ENCODE measurements at regions not wholly inside any gene's neighbourhood (a gene's known extent, or its start where the extent isn't known, plus 50 kb on each side); places are given as distances from the start of the nearest gene placed in this dataset.

DNA sequence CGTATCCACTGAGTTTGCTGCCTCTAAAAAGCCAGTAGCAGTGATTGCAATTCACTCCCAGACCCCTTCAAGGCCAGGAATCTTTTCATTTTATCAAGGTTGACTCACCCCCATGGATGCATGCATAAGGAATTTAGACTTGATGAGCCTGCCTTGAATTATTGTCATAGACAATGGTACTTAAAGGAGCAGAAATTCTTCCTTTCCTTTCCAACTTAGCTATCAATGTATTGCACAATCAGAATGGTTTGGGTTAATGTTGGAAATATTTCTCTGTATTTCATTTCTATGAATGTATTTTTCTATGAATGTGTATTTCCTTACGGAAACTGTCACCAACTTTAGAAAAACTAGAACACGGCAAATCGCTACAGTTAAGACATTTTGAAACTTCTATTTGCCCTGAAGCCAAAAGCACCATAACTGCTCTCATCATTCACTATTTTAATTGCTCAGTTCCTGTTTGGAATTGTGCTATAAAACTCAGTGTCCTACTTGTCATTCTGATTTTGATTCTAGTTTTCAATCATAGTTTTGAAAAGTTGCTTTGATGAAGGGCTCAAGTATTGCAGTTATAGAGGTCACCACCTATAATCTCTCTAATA lies 355.7 kb upstream of the AKR1E2 start:
- FAIRE-seq (no peak), DNase-seq (ENCODE audit: extremely low read depth in 1 of 4, low spot score in 3 of 4) (no peak), ATAC-seq (no peak)
- Histone ChIP-seq H3K4me3 (no peak overlapping the region), H3K9me1 (ENCODE audit: control insufficient read depth, insufficient read depth, low read length) (no peaks in the 10 kb centered on the region), H3K27ac (ENCODE audit: extremely low read depth, low read depth, low read length) (no peak overlapping the region), H3K4me2 (ENCODE audit: insufficient read depth, low read length) (no peak overlapping the region), H3K79me2 (ENCODE audit: control insufficient read depth, insufficient read depth, low read length) (no peaks in the 10 kb centered on the region), H4K20me1 (replicated peaks; ENCODE audit: control insufficient read depth, insufficient read depth, low read length) (no peaks in the 10 kb centered on the region; the same call in 1 of the 2 replicates), H3K4me1 (replicated peaks in 1 of 2; ENCODE audit: control insufficient read depth in 2 of 2, insufficient read depth in 2 of 2, low read length in 2 of 2) (no peaks in the 10 kb centered on the region), H3K9ac (ENCODE audit: insufficient read depth in 1 of 2, low read depth in 2 of 2, low read length in 2 of 2) (no peak overlapping the region), H3K9me3 (replicated peaks; ENCODE audit: control insufficient read depth, insufficient read depth, low read depth, low read length) (no peaks in the 10 kb centered on the region), H3K36me3 (ENCODE audit: control insufficient read depth, insufficient read depth, low read length) (no peaks in the 10 kb centered on the region), H3K27me3 (ENCODE audit: control insufficient read depth in 2 of 2, insufficient read depth in 2 of 2, low read length in 2 of 2) (peaks cover 0 to 5% of the 10 kb centered on the region in 2 experiments; a peak in 2 of 5 replicates), H2AFZ (ENCODE audit: low read depth, low read length) (no peak overlapping the region)
- CTCF ChIA-PET (ENCODE audit: low intra/inter-chr PET ratio): no interaction called here
- intact Hi-C loops (cut with micrococcal nuclease): no loop called here
- POLR2A ChIA-PET: no interaction called here
- 0% methylated on average over 4 of the region's 4 CpGs for WGBS (ENCODE audit: insufficient coverage, low coverage, missing lambda C conversion rate)
- TF ChIP-seq CEBPG (CRISPR knock-in tag; IDR thresholded peaks at IDR 0.05) (no peak), CEBPG (tag; conservative IDR thresholded peaks at IDR 0.05 in 1 of 2, IDR thresholded peaks at IDR 0.05 in 1 of 2) (peak in 1 of 2 experiments; percentile 75; a peak in 2 of 4 replicates), CEBPB (tag; IDR thresholded peaks at IDR 0.05) (peak; percentile 67)
- TF ChIP-seq, protein P1, sequence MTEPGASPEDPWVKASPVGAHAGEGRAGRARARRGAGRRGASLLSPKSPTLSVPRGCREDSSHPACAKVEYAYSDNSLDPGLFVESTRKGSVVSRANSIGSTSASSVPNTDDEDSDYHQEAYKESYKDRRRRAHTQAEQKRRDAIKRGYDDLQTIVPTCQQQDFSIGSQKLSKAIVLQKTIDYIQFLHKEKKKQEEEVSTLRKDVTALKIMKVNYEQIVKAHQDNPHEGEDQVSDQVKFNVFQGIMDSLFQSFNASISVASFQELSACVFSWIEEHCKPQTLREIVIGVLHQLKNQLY (CRISPR knock-in tag; conservative IDR thresholded peaks at IDR 0.05): no peak
- in situ Hi-C loops (cut with MboI): no loop called here
- no TSS peak for BruUV-seq (replicated peaks)

DNA sequence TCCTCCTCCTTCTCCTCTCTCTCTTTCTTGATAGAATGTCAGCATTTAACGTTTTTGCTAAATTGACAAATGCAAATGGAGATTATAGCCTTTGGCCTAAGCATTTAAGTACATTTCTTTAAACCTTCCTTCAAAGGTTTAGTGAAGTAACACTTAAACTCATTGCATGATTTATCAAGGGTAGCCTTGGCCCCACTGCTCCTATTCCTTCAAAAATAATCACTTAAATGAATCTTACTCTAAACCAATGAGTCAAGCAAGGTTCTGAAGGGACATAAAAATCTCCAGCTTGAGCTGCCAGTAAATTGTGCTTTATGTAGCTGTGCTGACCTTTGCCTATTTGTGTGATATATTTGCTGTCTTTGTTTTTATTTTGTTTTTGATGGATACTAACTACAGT lies 358.5 kb upstream of the AKR1E2 start:
- intact Hi-C loops (cut with micrococcal nuclease) (no loop called here), in situ Hi-C loops (cut with MboI) (no loop called here)
- Histone ChIP-seq H3K9ac (ENCODE audit: insufficient read depth in 1 of 2, low read depth in 2 of 2, low read length in 2 of 2) (no peak overlapping the region), H3K9me3 (replicated peaks; ENCODE audit: control insufficient read depth, insufficient read depth, low read depth, low read length) (no peaks in the 10 kb centered on the region), H3K27me3 (ENCODE audit: control insufficient read depth in 2 of 2, insufficient read depth in 2 of 2, low read length in 2 of 2) (no peaks in the 10 kb centered on the region), H3K79me2 (ENCODE audit: control insufficient read depth, insufficient read depth, low read length) (no peaks in the 10 kb centered on the region), H3K4me1 (replicated peaks in 1 of 2; ENCODE audit: control insufficient read depth in 2 of 2, insufficient read depth in 2 of 2, low read length in 2 of 2) (no peaks in the 10 kb centered on the region), H3K4me2 (ENCODE audit: insufficient read depth, low read length) (no peak overlapping the region), H3K36me3 (ENCODE audit: control insufficient read depth, insufficient read depth, low read length) (no peaks in the 10 kb centered on the region), H3K4me3 (no peak overlapping the region), H2AFZ (ENCODE audit: low read depth, low read length) (no peak overlapping the region), H3K27ac (ENCODE audit: extremely low read depth, low read depth, low read length) (no peak overlapping the region), H3K9me1 (ENCODE audit: control insufficient read depth, insufficient read depth, low read length) (no peaks in the 10 kb centered on the region), H4K20me1 (replicated peaks; ENCODE audit: control insufficient read depth, insufficient read depth, low read length) (no peaks in the 10 kb centered on the region)
- ATAC-seq (no peak), DNase-seq (ENCODE audit: extremely low read depth in 1 of 4, low spot score in 3 of 4) (no peak), FAIRE-seq (no peak)
- WGBS (ENCODE audit: insufficient coverage, low coverage, missing lambda C conversion rate): 0% methylated on average over 1 of the region's 1 CpG
- ChIA-PET POLR2A (no interaction called here), CTCF (ENCODE audit: low intra/inter-chr PET ratio) (no interaction called here)
- BruUV-seq (replicated peaks): no TSS peak
- TF ChIP-seq, protein P2, sequence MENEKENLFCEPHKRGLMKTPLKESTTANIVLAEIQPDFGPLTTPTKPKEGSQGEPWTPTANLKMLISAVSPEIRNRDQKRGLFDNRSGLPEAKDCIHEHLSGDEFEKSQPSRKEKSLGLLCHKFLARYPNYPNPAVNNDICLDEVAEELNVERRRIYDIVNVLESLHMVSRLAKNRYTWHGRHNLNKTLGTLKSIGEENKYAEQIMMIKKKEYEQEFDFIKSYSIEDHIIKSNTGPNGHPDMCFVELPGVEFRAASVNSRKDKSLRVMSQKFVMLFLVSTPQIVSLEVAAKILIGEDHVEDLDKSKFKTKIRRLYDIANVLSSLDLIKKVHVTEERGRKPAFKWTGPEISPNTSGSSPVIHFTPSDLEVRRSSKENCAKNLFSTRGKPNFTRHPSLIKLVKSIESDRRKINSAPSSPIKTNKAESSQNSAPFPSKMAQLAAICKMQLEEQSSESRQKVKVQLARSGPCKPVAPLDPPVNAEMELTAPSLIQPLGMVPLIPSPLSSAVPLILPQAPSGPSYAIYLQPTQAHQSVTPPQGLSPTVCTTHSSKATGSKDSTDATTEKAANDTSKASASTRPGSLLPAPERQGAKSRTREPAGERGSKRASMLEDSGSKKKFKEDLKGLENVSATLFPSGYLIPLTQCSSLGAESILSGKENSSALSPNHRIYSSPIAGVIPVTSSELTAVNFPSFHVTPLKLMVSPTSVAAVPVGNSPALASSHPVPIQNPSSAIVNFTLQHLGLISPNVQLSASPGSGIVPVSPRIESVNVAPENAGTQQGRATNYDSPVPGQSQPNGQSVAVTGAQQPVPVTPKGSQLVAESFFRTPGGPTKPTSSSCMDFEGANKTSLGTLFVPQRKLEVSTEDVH (IDR thresholded peaks at IDR 0.05; ENCODE audit: low read depth, partially characterized antibody): no peak
- TF ChIP-seq TAF15 (IDR thresholded peaks at IDR 0.05; ENCODE audit: low read depth, low read length) (no peak), ZNF354B (CRISPR knock-in tag; IDR thresholded peaks at IDR 0.05) (no peak), TEAD4 (IDR thresholded peaks at IDR 0.05; ENCODE audit: low read length) (no peak), TEAD4 (CRISPR knock-in tag; IDR thresholded peaks at IDR 0.05; ENCODE audit: borderline replicate concordance) (no peak), PPARD (CRISPR knock-in tag; IDR thresholded peaks at IDR 0.05) (no peak), ZFPM2 (CRISPR knock-in tag; IDR thresholded peaks at IDR 0.05) (no peak)
- TF ChIP-seq, protein P3, sequence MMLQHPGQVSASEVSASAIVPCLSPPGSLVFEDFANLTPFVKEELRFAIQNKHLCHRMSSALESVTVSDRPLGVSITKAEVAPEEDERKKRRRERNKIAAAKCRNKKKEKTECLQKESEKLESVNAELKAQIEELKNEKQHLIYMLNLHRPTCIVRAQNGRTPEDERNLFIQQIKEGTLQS (IDR thresholded peaks at IDR 0.05): no peak
- TF ChIP-seq, protein P3 (CRISPR knock-in tag; conservative IDR thresholded peaks at IDR 0.05): no peak

All from K562 (cell line).